Activated CD4-positive, alpha-beta memory T cell treated with anti-CD3 and anti-CD28 coated beads for 36 hours (primary cell): ENCODE measurements at regions not wholly inside any gene's neighbourhood (a gene's known extent, or its start where the extent isn't known, plus 50 kb on each side); places are given as distances from the start of the nearest gene placed in this dataset.
"Not testable (repeated sequence)": the region's sequence is repeated elsewhere in the genome, so short reads cannot be mapped to it uniquely, and the experiment has no call there.

Experiments
- CTCF ChIA-PET: fragments of 350-600 bp; sonication (Branson Sonifier 250); formaldehyde crosslinking; loops from one replicate; lab custom pipeline; 2021; ENCODE audit warnings: antibody characterized with exemption, inconsistent platforms; lab: Charles Lee
- POLR2A ChIA-PET: fragments of 350-600 bp; sonication (Branson Sonifier 250); formaldehyde crosslinking; loops from one replicate; lab custom pipeline; 2021; ENCODE audit warnings: antibody characterized with exemption; lab: Charles Lee
- DNase-seq: peaks from one replicate; pipeline ENCODE4 v3.0.0-alpha.2; 2020
- H3K27ac Mint-ChIP-seq: one replicate; pipeline ENCODE4 v1.8.0; 2021; ENCODE audit warnings: mixed read lengths
- H3K27me3 Mint-ChIP-seq: one replicate; pipeline ENCODE4 v1.8.0; 2021; ENCODE audit warnings: mixed read lengths
- H3K36me3 Mint-ChIP-seq: one replicate; pipeline ENCODE4 v1.8.0; 2021; ENCODE audit warnings: mixed read lengths
- H3K4me1 Mint-ChIP-seq: one replicate; pipeline ENCODE4 v1.8.0; 2021; ENCODE audit warnings: low read depth, mixed read lengths
- H3K4me3 Mint-ChIP-seq: one replicate; pipeline ENCODE4 v1.8.0; 2021; ENCODE audit warnings: mild to moderate bottlenecking, mixed read lengths
- H3K9me3 Mint-ChIP-seq: one replicate; pipeline ENCODE4 v1.8.0; 2021; ENCODE audit warnings: mixed read lengths
- intact Hi-C: fragments of 100-400 bp; cut with micrococcal nuclease; formaldehyde crosslinking; loops from one replicate; pipeline ENCODE4 v1.15.1; 2023

GRCh38 chr13:54216221-54216620, 1187.6 kb downstream of the OLFM4 start:
- H3K9me3 Mint-ChIP-seq, result peaks cover 23% of the 10 kb centered on the region

GRCh38 chr13:54226876-54227275, 1198.3 kb downstream of the OLFM4 start:
- no peak overlapping the region for H3K4me3 Mint-ChIP-seq
- H3K9me3 Mint-ChIP-seq, result peaks cover 38% of the 10 kb centered on the region
- H3K36me3 Mint-ChIP-seq, result no peaks in the 10 kb centered on the region
- POLR2A ChIA-PET, result no interaction called here
- no peak overlapping the region for H3K27ac Mint-ChIP-seq
- DNase-seq, result no peak
- intact Hi-C loops, result no loop called here
- H3K4me1 Mint-ChIP-seq, result no peaks in the 10 kb centered on the region
- no peaks in the 10 kb centered on the region for H3K27me3 Mint-ChIP-seq
- CTCF ChIA-PET, result no interaction called here

More at GRCh38 chr13:54216221-54216620, 1187.6 kb downstream of the OLFM4 start:
- H3K27me3 Mint-ChIP-seq, result no peaks in the 10 kb centered on the region
- intact Hi-C loops, result no loop called here
- no peaks in the 10 kb centered on the region for H3K4me1 Mint-ChIP-seq
- H3K27ac Mint-ChIP-seq, result no peak overlapping the region
- ChIA-PET CTCF (no interaction called here), POLR2A (no interaction called here)
- no peak overlapping the region for H3K4me3 Mint-ChIP-seq
- H3K36me3 Mint-ChIP-seq, result no peaks in the 10 kb centered on the region
- DNase-seq, result no peak

- Mint-ChIP-seq H3K36me3 (no peaks in the 10 kb centered on the region), H3K9me3 (peaks cover 15% of the 10 kb centered on the region), H3K4me1 (no peaks in the 10 kb centered on the region), H3K4me3 (no peak overlapping the region), H3K27ac (no peak overlapping the region), H3K27me3 (no peaks in the 10 kb centered on the region)
- POLR2A ChIA-PET, result no interaction called here
- intact Hi-C loops, result no loop called here
- no peak for DNase-seq
- CTCF ChIA-PET, result no interaction called here
Observed at GRCh38 chr13:54232700-54233099, 1204.1 kb downstream of the OLFM4 start.

- CTCF ChIA-PET, result no interaction called here
- Mint-ChIP-seq H3K27ac (no peak overlapping the region), H3K27me3 (no peaks in the 10 kb centered on the region), H3K9me3 (peaks cover 14% of the 10 kb centered on the region), H3K4me1 (no peaks in the 10 kb centered on the region), H3K4me3 (no peak overlapping the region), H3K36me3 (no peaks in the 10 kb centered on the region)
- intact Hi-C loops, result no loop called here
- POLR2A ChIA-PET, result no interaction called here
- DNase-seq, result no peak
Observed at GRCh38 chr13:54234607-54235006, 1206.0 kb downstream of the OLFM4 start.

GRCh38 chr13:54241719-54242118, 1213.1 kb downstream of the OLFM4 start:
- Mint-ChIP-seq H3K27ac (no peak overlapping the region), H3K4me1 (no peaks in the 10 kb centered on the region), H3K9me3 (peaks cover 9% of the 10 kb centered on the region), H3K4me3 (no peak overlapping the region), H3K27me3 (no peaks in the 10 kb centered on the region), H3K36me3 (no peaks in the 10 kb centered on the region)
- DNase-seq, result no peak
- CTCF ChIA-PET, result no interaction called here
- POLR2A ChIA-PET, result no interaction called here
- intact Hi-C loops, result no loop called here

- Mint-ChIP-seq H3K36me3 (no peaks in the 10 kb centered on the region), H3K27me3 (no peaks in the 10 kb centered on the region)
Observed at GRCh38 chr13:54248306-54248705, 1219.7 kb downstream of the OLFM4 start.

GRCh38 chr13:54261856-54262255, 1233.2 kb downstream of the OLFM4 start:
- intact Hi-C loops, result no loop called here
- POLR2A ChIA-PET, result no interaction called here
- peaks cover 20% of the 10 kb centered on the region for H3K9me3 Mint-ChIP-seq
- H3K36me3 Mint-ChIP-seq, result no peaks in the 10 kb centered on the region
- no peak overlapping the region for H3K4me3 Mint-ChIP-seq
- DNase-seq, result no peak
- CTCF ChIA-PET, result no interaction called here
- no peaks in the 10 kb centered on the region for H3K27me3 Mint-ChIP-seq
- H3K4me1 Mint-ChIP-seq, result no peaks in the 10 kb centered on the region
- H3K27ac Mint-ChIP-seq, result no peak overlapping the region

More at GRCh38 chr13:54248306-54248705, 1219.7 kb downstream of the OLFM4 start:
- Mint-ChIP-seq H3K4me1 (no peaks in the 10 kb centered on the region), H3K9me3 (peaks cover 19% of the 10 kb centered on the region), H3K27ac (no peak overlapping the region), H3K4me3 (no peak overlapping the region)
- ChIA-PET CTCF (no interaction called here), POLR2A (no interaction called here)
- intact Hi-C loops, result no loop called here
- no peak for DNase-seq

GRCh38 chr13:54263868-54264267, 1235.3 kb downstream of the OLFM4 start:
- DNase-seq, result no peak
- no peaks in the 10 kb centered on the region for H3K4me1 Mint-ChIP-seq
- H3K9me3 Mint-ChIP-seq, result peaks cover 20% of the 10 kb centered on the region
- no peaks in the 10 kb centered on the region for H3K27me3 Mint-ChIP-seq
- ChIA-PET CTCF (no interaction called here), POLR2A (no interaction called here)
- no peaks in the 10 kb centered on the region for H3K36me3 Mint-ChIP-seq
- H3K4me3 Mint-ChIP-seq, result no peak overlapping the region
- intact Hi-C loops, result no loop called here
- H3K27ac Mint-ChIP-seq, result no peak overlapping the region

- intact Hi-C loops, H3K36me3 Mint-ChIP-seq, DNase-seq, CTCF ChIA-PET, H3K27me3 Mint-ChIP-seq, H3K4me1 Mint-ChIP-seq, H3K27ac Mint-ChIP-seq, H3K4me3 Mint-ChIP-seq, POLR2A ChIA-PET: not testable (repeated sequence)
- H3K9me3 Mint-ChIP-seq, result peaks cover 20% of the 10 kb centered on the region
Observed at GRCh38 chr13:54267253-54267668, 1238.6 kb downstream of the OLFM4 start.

- H3K4me1 Mint-ChIP-seq, CTCF ChIA-PET, intact Hi-C loops, H3K4me3 Mint-ChIP-seq, DNase-seq, H3K27me3 Mint-ChIP-seq, POLR2A ChIA-PET, H3K36me3 Mint-ChIP-seq, H3K27ac Mint-ChIP-seq: not testable (repeated sequence)
- peaks cover 20% of the 10 kb centered on the region for H3K9me3 Mint-ChIP-seq
Observed at GRCh38 chr13:54268013-54268695, 1239.5 kb downstream of the OLFM4 start.

- Mint-ChIP-seq H3K27ac (no peak overlapping the region), H3K9me3 (peaks cover 33% of the 10 kb centered on the region), H3K36me3 (no peaks in the 10 kb centered on the region), H3K4me1 (no peaks in the 10 kb centered on the region), H3K4me3 (no peak overlapping the region), H3K27me3 (no peaks in the 10 kb centered on the region)
- ChIA-PET POLR2A (no interaction called here), CTCF (no interaction called here)
- DNase-seq, result no peak
- intact Hi-C loops, result no loop called here
Observed at GRCh38 chr13:54287062-54287764, 1258.6 kb downstream of the OLFM4 start.

- Mint-ChIP-seq H3K27me3 (no peaks in the 10 kb centered on the region), H3K36me3 (peaks cover 2% of the 10 kb centered on the region), H3K9me3 (peaks cover 17% of the 10 kb centered on the region), H3K27ac (no peak overlapping the region), H3K4me1 (no peaks in the 10 kb centered on the region), H3K4me3 (no peak overlapping the region)
- ChIA-PET CTCF (no interaction called here), POLR2A (no interaction called here)
- DNase-seq, result no peak
- intact Hi-C loops, result no loop called here
Observed at GRCh38 chr13:54301085-54301484, 1272.5 kb downstream of the OLFM4 start.

GRCh38 chr13:54305377-54305776, 1276.8 kb downstream of the OLFM4 start:
- POLR2A ChIA-PET, result no interaction called here
- no peak overlapping the region for H3K4me3 Mint-ChIP-seq
- intact Hi-C loops, result no loop called here
- no peak for DNase-seq
- no peak overlapping the region for H3K27ac Mint-ChIP-seq
- H3K36me3 Mint-ChIP-seq, result no peaks in the 10 kb centered on the region
- H3K27me3 Mint-ChIP-seq, result no peaks in the 10 kb centered on the region
- CTCF ChIA-PET, result no interaction called here
- no peaks in the 10 kb centered on the region for H3K4me1 Mint-ChIP-seq
- H3K9me3 Mint-ChIP-seq, result no peaks in the 10 kb centered on the region
